ENCODE measurements at regions not wholly inside any gene's neighbourhood (a gene's known extent, or its start where the extent isn't known, plus 50 kb on each side); places are given as distances from the start of the nearest gene placed in this dataset.

DNA sequence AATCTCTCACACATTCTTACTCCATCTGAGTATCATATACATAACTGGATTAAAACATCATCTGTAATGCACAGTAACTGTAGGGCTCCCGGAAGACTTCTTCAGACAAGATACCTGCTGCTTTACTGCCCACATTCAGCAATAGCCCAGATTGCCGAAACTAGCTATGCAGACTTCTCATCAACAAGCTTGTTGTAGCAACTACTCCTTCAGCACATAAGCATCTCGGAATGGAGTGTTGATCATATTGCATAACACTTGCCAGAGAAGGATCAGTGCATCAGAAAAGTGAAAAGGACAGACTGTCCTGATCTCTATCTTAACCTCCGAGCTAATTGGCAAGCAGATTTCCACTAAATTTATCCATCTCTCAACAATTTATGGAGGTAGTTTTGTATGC, 354.6 kb upstream of the C1orf87 start:
- ChIA-PET CTCF (no interaction called here), POLR2A (no interaction called here)
- TF ChIP-seq, protein P1, sequence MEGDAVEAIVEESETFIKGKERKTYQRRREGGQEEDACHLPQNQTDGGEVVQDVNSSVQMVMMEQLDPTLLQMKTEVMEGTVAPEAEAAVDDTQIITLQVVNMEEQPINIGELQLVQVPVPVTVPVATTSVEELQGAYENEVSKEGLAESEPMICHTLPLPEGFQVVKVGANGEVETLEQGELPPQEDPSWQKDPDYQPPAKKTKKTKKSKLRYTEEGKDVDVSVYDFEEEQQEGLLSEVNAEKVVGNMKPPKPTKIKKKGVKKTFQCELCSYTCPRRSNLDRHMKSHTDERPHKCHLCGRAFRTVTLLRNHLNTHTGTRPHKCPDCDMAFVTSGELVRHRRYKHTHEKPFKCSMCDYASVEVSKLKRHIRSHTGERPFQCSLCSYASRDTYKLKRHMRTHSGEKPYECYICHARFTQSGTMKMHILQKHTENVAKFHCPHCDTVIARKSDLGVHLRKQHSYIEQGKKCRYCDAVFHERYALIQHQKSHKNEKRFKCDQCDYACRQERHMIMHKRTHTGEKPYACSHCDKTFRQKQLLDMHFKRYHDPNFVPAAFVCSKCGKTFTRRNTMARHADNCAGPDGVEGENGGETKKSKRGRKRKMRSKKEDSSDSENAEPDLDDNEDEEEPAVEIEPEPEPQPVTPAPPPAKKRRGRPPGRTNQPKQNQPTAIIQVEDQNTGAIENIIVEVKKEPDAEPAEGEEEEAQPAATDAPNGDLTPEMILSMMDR (IDR thresholded peaks at IDR 0.05; ENCODE audit: control extremely low read depth, extremely low read depth, low read depth, missing control alignments), result no peak
- DNase-seq (ENCODE audit: extremely low spot score), result no peak

DNA sequence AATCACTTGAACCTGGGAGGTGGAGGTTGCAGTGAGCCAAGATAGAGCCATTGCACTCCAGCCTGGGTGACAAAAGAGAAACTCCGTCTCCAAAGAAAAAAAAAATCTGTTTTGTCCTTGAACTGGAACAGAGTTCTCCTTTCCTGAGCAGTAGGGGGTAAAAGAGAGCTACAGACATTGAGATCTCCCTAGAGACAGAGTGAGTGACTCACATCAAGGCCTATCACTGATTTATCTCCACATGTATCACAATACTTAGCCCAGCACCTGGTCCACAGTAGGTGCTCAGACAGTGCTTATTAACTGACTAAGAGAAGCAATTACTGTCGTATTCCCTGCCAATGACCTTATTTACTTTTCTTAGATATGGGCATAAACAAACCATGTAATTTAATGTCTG, 354.1 kb upstream of the C1orf87 start:
- DNase-seq (ENCODE audit: extremely low spot score), result no peak
- CTCF ChIA-PET, result no interaction called here
- TF ChIP-seq, protein P1 (IDR thresholded peaks at IDR 0.05; ENCODE audit: control extremely low read depth, extremely low read depth, low read depth, missing control alignments), result no peak

DNA sequence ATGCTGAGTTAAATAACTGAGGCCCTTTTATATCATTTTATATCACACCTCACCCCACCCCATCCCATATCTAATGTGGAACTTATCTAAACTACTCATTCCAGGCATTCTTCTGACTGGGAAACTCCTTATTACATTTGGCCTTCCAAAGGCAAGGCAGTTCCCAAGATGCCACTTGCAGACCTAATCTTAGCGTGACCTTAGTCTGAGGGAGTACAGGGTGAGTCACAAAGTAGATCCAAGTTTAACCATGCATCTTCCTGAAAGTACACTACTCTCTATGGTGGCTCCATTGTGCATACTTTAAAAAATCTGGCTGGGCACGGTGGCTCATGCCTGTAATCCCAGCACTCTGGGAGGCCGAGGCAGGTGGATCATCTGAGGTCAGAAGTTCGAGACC, 353.6 kb upstream of the C1orf87 start:
- ChIA-PET CTCF (no interaction called here), POLR2A (no interaction called here)
- DNase-seq (ENCODE audit: extremely low spot score), result no peak
- TF ChIP-seq, protein P1 (IDR thresholded peaks at IDR 0.05; ENCODE audit: control extremely low read depth, extremely low read depth, low read depth, missing control alignments), result no peak

More for the DNA sequence above, 354.1 kb upstream of the C1orf87 start:
- POLR2A ChIA-PET, result no interaction called here

DNA sequence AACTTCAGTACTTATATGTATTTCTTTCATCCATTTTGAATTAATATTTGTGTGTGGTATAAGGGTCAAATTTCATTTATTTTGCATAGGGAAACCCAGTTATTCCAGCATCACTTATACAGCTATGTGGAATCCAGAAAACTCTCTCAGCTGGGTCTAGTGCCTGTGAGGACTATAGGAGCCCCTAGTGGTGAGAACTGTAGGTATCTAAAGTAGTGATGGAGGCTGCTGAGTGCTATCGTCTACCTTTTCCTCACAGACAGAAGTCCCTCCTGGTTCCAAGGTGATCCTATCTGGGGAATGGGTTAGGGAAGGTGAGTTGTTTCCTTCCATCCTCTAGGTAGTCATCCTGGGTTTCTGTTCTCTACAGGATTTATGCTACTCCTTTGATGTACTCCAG, 352.0 kb upstream of the C1orf87 start:
- CTCF ChIA-PET, result interaction anchor here (0.9 to 1.3 kb wide), 2 partner anchors 35 to 144 kb away, joined by 3 to 7 read pairs; no protein-coding TSS in a partner anchor
- POLR2A ChIA-PET, result no interaction called here
- DNase-seq (ENCODE audit: extremely low spot score), result peak; percentile 6
- TF ChIP-seq, protein P1 (IDR thresholded peaks at IDR 0.05; ENCODE audit: control extremely low read depth, extremely low read depth, low read depth, missing control alignments), result no peak

DNA sequence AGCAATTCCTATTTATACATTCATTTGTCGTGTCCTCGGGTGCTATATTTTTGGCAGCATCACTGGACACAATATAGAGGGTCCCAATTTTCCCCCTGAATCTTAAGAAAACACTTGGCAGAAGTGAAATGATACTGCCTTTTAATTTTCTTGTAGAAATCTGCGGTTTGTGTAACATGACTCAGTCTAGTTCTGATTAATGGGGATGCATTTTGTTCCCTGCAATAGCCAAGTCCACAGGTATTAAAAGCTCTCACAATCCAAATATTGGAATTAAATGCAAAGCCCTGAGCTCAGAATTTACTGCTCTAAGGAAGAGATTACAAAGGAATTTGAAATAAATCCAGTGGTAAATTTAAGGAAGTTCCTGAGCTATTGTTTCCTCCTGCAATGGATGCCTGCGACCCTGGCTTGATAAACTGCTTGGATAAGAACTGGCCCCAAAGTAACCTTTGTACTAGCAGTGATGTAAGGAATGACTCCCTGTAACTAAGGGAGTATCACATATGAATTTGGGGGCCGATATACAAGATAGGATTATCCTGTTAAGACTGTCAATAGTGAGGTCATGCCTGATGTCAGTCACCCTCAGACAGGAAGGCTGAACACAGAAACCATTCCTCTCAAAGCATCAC, 349.7 kb upstream of the C1orf87 start:
- DNase-seq (ENCODE audit: extremely low spot score), result no peak
- TF ChIP-seq, protein P1 (IDR thresholded peaks at IDR 0.05; ENCODE audit: control extremely low read depth, extremely low read depth, low read depth, missing control alignments), result no peak
- ChIA-PET CTCF (interaction anchor here (0.8 to 2.6 kb wide), 4 partner anchors 11 to 142 kb away, joined by 3 to 14 read pairs (median 4); no protein-coding TSS in a partner anchor), POLR2A (no interaction called here)

DNA sequence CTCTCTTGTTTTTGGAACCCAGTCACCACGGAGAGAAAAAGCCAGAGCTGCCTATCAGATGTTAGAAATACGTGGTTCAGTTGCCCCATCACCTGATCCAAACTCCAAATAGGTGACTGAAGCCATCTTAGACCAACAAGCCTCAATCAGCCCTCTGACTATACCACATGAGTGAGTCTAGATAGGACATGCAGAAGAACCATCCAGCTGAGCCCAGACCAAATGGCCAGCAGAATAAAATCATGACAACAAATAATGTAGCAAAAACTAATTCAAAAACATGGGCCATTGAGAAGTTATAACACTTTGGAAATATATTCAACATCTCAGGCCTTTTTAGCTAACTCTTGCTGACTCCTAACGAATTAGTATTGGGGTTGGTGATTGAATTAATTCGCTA, 348.4 kb upstream of the C1orf87 start:
- ChIA-PET CTCF (interaction anchor here (1.9 kb wide), 1 partner anchor 10 kb away, joined by 8 read pairs; no protein-coding TSS in a partner anchor), POLR2A (no interaction called here)
- DNase-seq (ENCODE audit: extremely low spot score), result no peak
- TF ChIP-seq, protein P1 (IDR thresholded peaks at IDR 0.05; ENCODE audit: control extremely low read depth, extremely low read depth, low read depth, missing control alignments), result no peak
